ENCODE measurements at regions not wholly inside any gene's neighbourhood (a gene's known extent, or its start where the extent isn't known, plus 50 kb on each side); places are given as distances from the start of the nearest gene placed in this dataset.
"Not testable (repeated sequence)": the region's sequence is repeated elsewhere in the genome, so short reads cannot be mapped to it uniquely, and the experiment has no call there.

GRCh38 chrX:44690129-44690528 is 147.5 kb upstream of the FUNDC1 start:
- TF ChIP-seq CTCF (IDR thresholded peaks at IDR 0.05; ENCODE audit: insufficient read depth, low read length) = no peak
- DNase-seq (ENCODE audit: low read depth) = no peak
- H3K4me3 ChIP-seq (ENCODE audit: low read depth, low read length) = no peak overlapping the region

GRCh38 chrX:44675362-44676024 is 132.8 kb upstream of the FUNDC1 start:
- peak; percentile 91 for DNase-seq (ENCODE audit: low read depth)
- peak; percentile 14 for TF ChIP-seq CTCF (IDR thresholded peaks at IDR 0.05; ENCODE audit: insufficient read depth, low read length)
- H3K4me3 ChIP-seq (ENCODE audit: low read depth, low read length) = no peak overlapping the region

- DNase-seq (ENCODE audit: low read depth) = no peak
- TF ChIP-seq CTCF (IDR thresholded peaks at IDR 0.05; ENCODE audit: insufficient read depth, low read length) = no peak
- no peak overlapping the region for H3K4me3 ChIP-seq (ENCODE audit: low read depth, low read length)
Observed at GRCh38 chrX:44674906-44675305, 132.2 kb upstream of the FUNDC1 start.

GRCh38 chrX:44669626-44670025 is 127.0 kb upstream of the FUNDC1 start:
- no peak for DNase-seq (ENCODE audit: low read depth)
- no peak for TF ChIP-seq CTCF (IDR thresholded peaks at IDR 0.05; ENCODE audit: insufficient read depth, low read length)

GRCh38 chrX:44667771-44668170 is 125.1 kb upstream of the FUNDC1 start:
- no peak for TF ChIP-seq CTCF (IDR thresholded peaks at IDR 0.05; ENCODE audit: insufficient read depth, low read length)
- no peak for DNase-seq (ENCODE audit: low read depth)
- H3K4me3 ChIP-seq (ENCODE audit: low read depth, low read length) = no peak overlapping the region

More at GRCh38 chrX:44669626-44670025, 127.0 kb upstream of the FUNDC1 start:
- H3K4me3 ChIP-seq (ENCODE audit: low read depth, low read length) = no peak overlapping the region

- not testable (repeated sequence) for DNase-seq (ENCODE audit: low read depth); H3K4me3 ChIP-seq (ENCODE audit: low read depth, low read length)
Observed at GRCh38 chrX:44657718-44658246, 115.1 kb upstream of the FUNDC1 start.

- no peak for TF ChIP-seq CTCF (IDR thresholded peaks at IDR 0.05; ENCODE audit: insufficient read depth, low read length)
- no peak for DNase-seq (ENCODE audit: low read depth)
- no peak overlapping the region for H3K4me3 ChIP-seq (ENCODE audit: low read depth, low read length)
Observed at GRCh38 chrX:44651358-44651757, 108.7 kb upstream of the FUNDC1 start.
